K562 (cell line): ENCODE measurements at regions not wholly inside any gene's neighbourhood (a gene's known extent, or its start where the extent isn't known, plus 50 kb on each side); places are given as distances from the start of the nearest gene placed in this dataset.
A peak's percentile ranks its signal among the peaks of the same experiment; 100 is the strongest.

Experiments
- CBX2 ChIP-seq: fragments of 200-600 bp; sonication (generic); IDR thresholded peaks from one replicate; pipeline ENCODE4 v1.6.1; 2012; ENCODE audit warnings: mild to moderate bottlenecking, low read length, inconsistent platforms; ENCODE audit not compliant: insufficient read depth, poor library complexity, severe bottlenecking
- CREB1 ChIP-seq, 2 experiments: sonication (generic) in 1 of 2; formaldehyde crosslinking in 1 of 2; IDR thresholded peaks; 2 replicates each; pipeline versions ENCODE4 v1.6.1 to v1.8.0; 2012 to 2022; ENCODE audit warnings: inconsistent platforms in 1 of 2, mild to moderate bottlenecking in 1 of 2, missing genetic modification reagents in 1 of 2, moderate library complexity in 1 of 2
- ETV6 ChIP-seq, 3 experiments: fragments of 150-350 bp in 1 of 3; sonication (generic) in 1 of 3; formaldehyde crosslinking in 1 of 3; IDR thresholded peaks; 2 replicates each; pipeline versions ENCODE4 v1.6.1 to v1.8.0; 2014 to 2022; ENCODE audit warnings: borderline replicate concordance in 2 of 3, low read depth in 2 of 3, antibody characterized with exemption in 1 of 3, low read length in 1 of 3, mild to moderate bottlenecking in 1 of 3, missing genetic modification reagents in 1 of 3
- FOXM1 ChIP-seq, 2 experiments: fragments of 450-650 bp in 1 of 2; sonication (generic) in 1 of 2; formaldehyde crosslinking in 1 of 2; IDR thresholded peaks; 2 replicates each; pipeline versions ENCODE4 v1.6.1 to v1.9.0; 2017 to 2022; ENCODE audit warnings: low read depth in 2 of 2, mild to moderate bottlenecking in 2 of 2, missing genetic modification reagents in 1 of 2, moderate library complexity in 1 of 2
- FOXP1 ChIP-seq: sonication (generic); formaldehyde crosslinking; IDR thresholded peaks from 2 replicates; pipeline ENCODE4 v1.8.0; 2022; ENCODE audit warnings: mild to moderate bottlenecking, missing genetic modification reagents
- GATAD2B ChIP-seq: fragments of 450-650 bp; IDR thresholded peaks from 2 replicates; pipeline ENCODE4 v1.6.1; 2017; ENCODE audit warnings: mild to moderate bottlenecking, borderline replicate concordance
- GTF3C2 ChIP-seq: IDR thresholded peaks from 3 replicates; pipeline ENCODE4 v1.6.1; 2011; ENCODE audit warnings: borderline replicate concordance, mild to moderate bottlenecking, moderate library complexity; ENCODE audit not compliant: insufficient read length; ENCODE audit errors: extremely low read depth
- HEY1 ChIP-seq: fragments of 250-450 bp; sonication (Bioruptor Pico); IDR thresholded peaks from 2 replicates; pipeline ENCODE4 v1.5.0; 2020; ENCODE audit warnings: mild to moderate bottlenecking, moderate library complexity, borderline replicate concordance
- HMG20A ChIP-seq: fragments of 450-650 bp; formaldehyde crosslinking; conservative IDR thresholded peaks from 2 replicates; pipeline ENCODE4 v1.4.0; 2020; ENCODE audit warnings: mild to moderate bottlenecking, mixed read lengths
- MEIS2 ChIP-seq: fragments of 450-650 bp; IDR thresholded peaks from 2 replicates; pipeline ENCODE4 v1.6.1; 2014; ENCODE audit warnings: mild to moderate bottlenecking; ENCODE audit not compliant: partially characterized antibody
- NCOA2 ChIP-seq, 2 experiments: fragments of 450-650 bp; IDR thresholded peaks; 2 replicates each; pipeline ENCODE4 v1.6.1; 2018; ENCODE audit warnings: mild to moderate bottlenecking in 2 of 2, moderate library complexity in 1 of 2; ENCODE audit not compliant: partially characterized antibody in 2 of 2
- SETDB1 ChIP-seq: IDR thresholded peaks from one replicate; pipeline ENCODE4 v1.6.1; 2012; ENCODE audit warnings: low read length, control low read depth, inconsistent platforms
- ZFPM2 ChIP-seq: fragments of 250-450 bp; sonication (Bioruptor Pico); IDR thresholded peaks from 2 replicates; pipeline ENCODE4 v1.5.1; 2022; ENCODE audit warnings: mild to moderate bottlenecking
- ZNF12 ChIP-seq: sonication (generic); formaldehyde crosslinking; IDR thresholded peaks from 2 replicates; pipeline ENCODE4 v1.4.0; 2020; ENCODE audit warnings: mild to moderate bottlenecking, missing genetic modification reagents
- ZNF175 ChIP-seq: fragments of 200-800 bp; sonication (Bioruptor generic); IDR thresholded peaks from 2 replicates; pipeline ENCODE4 v1.6.1; 2016; ENCODE audit warnings: low read depth, mild to moderate bottlenecking, missing genetic modification characterization, missing compliant biosample characterization
- ZNF3 ChIP-seq: fragments of 250-450 bp; sonication (Bioruptor Pico); IDR thresholded peaks from 2 replicates; pipeline ENCODE4 v1.5.0; 2021; ENCODE audit warnings: mild to moderate bottlenecking, moderate library complexity
- ZNF699 ChIP-seq: fragments of 250-450 bp; sonication (Bioruptor Pico); IDR thresholded peaks from 2 replicates; pipeline ENCODE4 v1.8.0; 2021; ENCODE audit warnings: mild to moderate bottlenecking, moderate library complexity; ENCODE audit not compliant: insufficient replicate concordance
- ZNF780A ChIP-seq: fragments of 250-450 bp; sonication (Bioruptor Pico); IDR thresholded peaks from 2 replicates; pipeline ENCODE4 v1.5.0; 2021; ENCODE audit warnings: mild to moderate bottlenecking
- TF ChIP-seq, protein P1 (sequence below): fragments of 250-450 bp; sonication (Bioruptor Pico); IDR thresholded peaks from 2 replicates; pipeline ENCODE4 v1.8.0; 2021; ENCODE audit warnings: mild to moderate bottlenecking, moderate library complexity
- TF ChIP-seq, protein P2 (sequence below), 2 experiments: fragments of 450-650 bp in 1 of 2; sonication (generic) in 1 of 2; formaldehyde crosslinking; conservative IDR thresholded peaks; 2 replicates each; pipeline versions ENCODE4 v1.4.0 to v1.8.1; 2020 to 2022; ENCODE audit warnings: mild to moderate bottlenecking in 1 of 2, missing genetic modification reagents in 1 of 2
- TF ChIP-seq, protein P3 (sequence below): sonication (generic); formaldehyde crosslinking; IDR thresholded peaks from 2 replicates; pipeline ENCODE4 v1.8.0; 2022; ENCODE audit warnings: missing genetic modification reagents, mild to moderate bottlenecking, borderline replicate concordance

DNA sequence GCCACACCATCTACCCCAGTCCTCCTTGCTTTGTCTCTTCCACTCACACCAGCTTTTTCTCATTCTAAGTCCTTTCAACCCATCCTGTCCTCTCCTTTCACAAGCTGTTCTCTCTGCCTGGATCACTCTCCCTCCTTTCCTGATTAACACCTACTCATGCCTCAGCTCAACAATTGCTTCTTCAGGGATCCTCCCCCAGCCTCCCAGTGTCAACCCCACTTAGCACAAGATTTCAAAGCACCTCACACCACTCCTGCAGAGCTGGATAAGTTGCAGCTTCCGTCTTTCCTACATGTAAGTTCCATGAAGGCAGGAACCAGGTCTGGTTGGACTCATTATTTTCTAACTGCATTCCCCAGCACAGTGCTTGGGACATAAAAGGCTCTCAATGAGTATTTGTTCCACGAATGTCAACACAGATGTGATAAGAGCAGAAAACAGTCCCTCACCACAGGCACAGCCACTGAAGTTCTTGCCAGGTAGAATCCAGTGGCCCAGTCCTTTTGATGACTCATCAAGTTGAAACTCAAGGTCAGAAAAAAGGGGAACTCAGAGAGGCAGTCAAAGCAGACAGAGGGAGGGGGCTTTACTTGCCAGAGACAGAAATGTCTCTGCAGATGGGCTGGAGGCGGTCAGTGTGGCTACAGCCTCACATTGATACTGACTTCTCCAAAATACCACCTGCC is 193.4 kb upstream of the PRDM1 start (continued):
- TF ChIP-seq, protein P1, sequence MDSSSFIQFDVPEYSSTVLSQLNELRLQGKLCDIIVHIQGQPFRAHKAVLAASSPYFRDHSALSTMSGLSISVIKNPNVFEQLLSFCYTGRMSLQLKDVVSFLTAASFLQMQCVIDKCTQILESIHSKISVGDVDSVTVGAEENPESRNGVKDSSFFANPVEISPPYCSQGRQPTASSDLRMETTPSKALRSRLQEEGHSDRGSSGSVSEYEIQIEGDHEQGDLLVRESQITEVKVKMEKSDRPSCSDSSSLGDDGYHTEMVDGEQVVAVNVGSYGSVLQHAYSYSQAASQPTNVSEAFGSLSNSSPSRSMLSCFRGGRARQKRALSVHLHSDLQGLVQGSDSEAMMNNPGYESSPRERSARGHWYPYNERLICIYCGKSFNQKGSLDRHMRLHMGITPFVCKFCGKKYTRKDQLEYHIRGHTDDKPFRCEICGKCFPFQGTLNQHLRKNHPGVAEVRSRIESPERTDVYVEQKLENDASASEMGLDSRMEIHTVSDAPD = no peak
- TF ChIP-seq, protein P2, sequence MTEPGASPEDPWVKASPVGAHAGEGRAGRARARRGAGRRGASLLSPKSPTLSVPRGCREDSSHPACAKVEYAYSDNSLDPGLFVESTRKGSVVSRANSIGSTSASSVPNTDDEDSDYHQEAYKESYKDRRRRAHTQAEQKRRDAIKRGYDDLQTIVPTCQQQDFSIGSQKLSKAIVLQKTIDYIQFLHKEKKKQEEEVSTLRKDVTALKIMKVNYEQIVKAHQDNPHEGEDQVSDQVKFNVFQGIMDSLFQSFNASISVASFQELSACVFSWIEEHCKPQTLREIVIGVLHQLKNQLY (CRISPR knock-in tag; conservative IDR thresholded peaks at IDR 0.05) = no peak
- TF ChIP-seq HEY1 (no peak), ZNF12 (CRISPR knock-in tag) (no peak), FOXM1 (IDR thresholded peaks at IDR 0.05; ENCODE audit: low read depth) (no peak), FOXM1 (CRISPR knock-in tag; IDR thresholded peaks at IDR 0.05; ENCODE audit: low read depth) (no peak), GTF3C2 (no peak), NCOA2 (IDR thresholded peaks at IDR 0.05; ENCODE audit: partially characterized antibody in 2 of 2) (no peak), CBX2 (no peak), ZNF780A (CRISPR knock-in tag) (no peak), SETDB1 (no peak), FOXP1 (no peak), ETV6 (IDR thresholded peaks at IDR 0.05; ENCODE audit: borderline replicate concordance in 1 of 2, low read depth in 2 of 2, low read length in 1 of 2) (no peak), ETV6 (CRISPR knock-in tag; IDR thresholded peaks at IDR 0.05; ENCODE audit: borderline replicate concordance) (no peak), ZNF699 (CRISPR knock-in tag) (no peak), ZNF3 (CRISPR knock-in tag) (no peak), MEIS2 (peak; percentile 40), GATAD2B (no peak), ZNF175 (CRISPR knock-in tag) (no peak), ZFPM2 (CRISPR knock-in tag) (no peak), CREB1 (IDR thresholded peaks at IDR 0.05) (no peak), CREB1 (CRISPR knock-in tag; IDR thresholded peaks at IDR 0.05) (no peak), HMG20A (CRISPR knock-in tag) (no peak)
- TF ChIP-seq, protein P3, sequence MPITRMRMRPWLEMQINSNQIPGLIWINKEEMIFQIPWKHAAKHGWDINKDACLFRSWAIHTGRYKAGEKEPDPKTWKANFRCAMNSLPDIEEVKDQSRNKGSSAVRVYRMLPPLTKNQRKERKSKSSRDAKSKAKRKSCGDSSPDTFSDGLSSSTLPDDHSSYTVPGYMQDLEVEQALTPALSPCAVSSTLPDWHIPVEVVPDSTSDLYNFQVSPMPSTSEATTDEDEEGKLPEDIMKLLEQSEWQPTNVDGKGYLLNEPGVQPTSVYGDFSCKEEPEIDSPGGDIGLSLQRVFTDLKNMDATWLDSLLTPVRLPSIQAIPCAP (CRISPR knock-in tag) = no peak
